Right lobe of liver (tissue), 4 donors: ENCODE measurements at regions not wholly inside any gene's neighbourhood (a gene's known extent, or its start where the extent isn't known, plus 50 kb on each side); places are given as distances from the start of the nearest gene placed in this dataset.

ENCODE experiments used
- CTCF ChIP-seq, 4 donors: fragments of 200-600 bp in 3 of 4; fragments of 450-650 bp in 1 of 4; IDR thresholded peaks; one replicate each; pipeline versions ENCODE4 v1.5.1 to v1.8.0; 2016 to 2022; ENCODE audit warnings: antibody characterized with exemption in 4 of 4, mild to moderate bottlenecking in 2 of 4
- POLR2A ChIP-seq: fragments of 450-650 bp; IDR thresholded peaks from one replicate; pipeline ENCODE4 v1.6.1; 2017; ENCODE audit warnings: antibody characterized with exemption, mild to moderate bottlenecking
- donor health status: DM: no; HTN: no; CAD: no.
- donor health status: DM: no; HTN: no; CAD: no.
- donor health status: DM: no; HTN: yes; CAD: no.

GRCh38 chr7:156515911-156516790, 124.4 kb upstream of the RNF32 start:
- TF ChIP-seq POLR2A (peak; percentile 80), CTCF (IDR thresholded peaks at IDR 0.05) (peak in 2 of 4 donors; percentile 31 to 42)
